Chondrocyte (in vitro differentiated cells): ENCODE measurements at regions not wholly inside any gene's neighbourhood (a gene's known extent, or its start where the extent isn't known, plus 50 kb on each side); places are given as distances from the start of the nearest gene placed in this dataset.

ENCODE experiments used
- DNase-seq: peaks from one replicate; pipeline ENCODE4 v3.0.0; 2021; ENCODE audit warnings: mixed read lengths, low spot score
- H3K27ac Mint-ChIP-seq: one replicate; pipeline ENCODE4 v1.8.0; 2021; ENCODE audit warnings: mild to moderate bottlenecking, moderate library complexity, mixed read lengths; ENCODE audit not compliant: unreplicated experiment
- H3K27me3 Mint-ChIP-seq: 2 replicates; pipeline ENCODE4 v1.8.0; 2021; ENCODE audit warnings: low read depth, mixed read lengths
- H3K36me3 Mint-ChIP-seq: 2 replicates; pipeline ENCODE4 v1.8.0; 2021; ENCODE audit warnings: low read depth, mixed read lengths
- H3K4me1 Mint-ChIP-seq: 2 replicates; pipeline ENCODE4 v1.8.0; 2021; ENCODE audit warnings: low read depth, mild to moderate bottlenecking, mixed read lengths
- H3K4me3 Mint-ChIP-seq: one replicate; pipeline ENCODE4 v1.8.0; 2021; ENCODE audit warnings: mild to moderate bottlenecking, moderate library complexity, mixed read lengths; ENCODE audit not compliant: unreplicated experiment
- H3K9me3 Mint-ChIP-seq: 2 replicates; pipeline ENCODE4 v1.8.0; 2021; ENCODE audit warnings: low read depth, mixed read lengths
- CTCF ChIP-seq: fragments of 200-600 bp; sonication (generic); IDR thresholded peaks from 2 replicates; pipeline ENCODE4 v1.5.0; 2021; ENCODE audit warnings: antibody characterized with exemption, mild to moderate bottlenecking, moderate library complexity

GRCh38 chr2:217529271-217529670, 473.5 kb downstream of the TNS1 start:
- Mint-ChIP-seq H3K27ac (no peak overlapping the region), H3K4me1 (peaks cover 19% of the 10 kb centered on the region), H3K27me3 (no peaks in the 10 kb centered on the region), H3K4me3 (no peak overlapping the region), H3K9me3 (no peaks in the 10 kb centered on the region), H3K36me3 (no peaks in the 10 kb centered on the region)
- DNase-seq, result no peak
- TF ChIP-seq CTCF, result no peak

- no peak for TF ChIP-seq CTCF
- no peaks in the 10 kb centered on the region for H3K9me3 Mint-ChIP-seq
- H3K27me3 Mint-ChIP-seq, result no peaks in the 10 kb centered on the region
- no peak overlapping the region for H3K4me3 Mint-ChIP-seq
- H3K27ac Mint-ChIP-seq, result no peak overlapping the region
- no peaks in the 10 kb centered on the region for H3K36me3 Mint-ChIP-seq
- no peak for DNase-seq
- peaks cover 19% of the 10 kb centered on the region for H3K4me1 Mint-ChIP-seq
These were observed 475.1 kb downstream of the TNS1 start for GRCh38 chr2:217527590-217528202.

GRCh38 chr2:217525076-217525475, 477.7 kb downstream of the TNS1 start:
- no peaks in the 10 kb centered on the region for H3K9me3 Mint-ChIP-seq
- no peak for TF ChIP-seq CTCF
- no peak overlapping the region for H3K4me3 Mint-ChIP-seq
- no peak overlapping the region for H3K27ac Mint-ChIP-seq
- no peaks in the 10 kb centered on the region for H3K27me3 Mint-ChIP-seq
- H3K4me1 Mint-ChIP-seq, result peaks cover 23% of the 10 kb centered on the region
- no peak for DNase-seq
- no peaks in the 10 kb centered on the region for H3K36me3 Mint-ChIP-seq

GRCh38 chr2:217523286-217523685, 479.5 kb downstream of the TNS1 start:
- H3K27ac Mint-ChIP-seq, result no peak overlapping the region
- no peaks in the 10 kb centered on the region for H3K36me3 Mint-ChIP-seq
- no peaks in the 10 kb centered on the region for H3K27me3 Mint-ChIP-seq
- H3K4me3 Mint-ChIP-seq, result no peak overlapping the region
- H3K9me3 Mint-ChIP-seq, result no peaks in the 10 kb centered on the region
- no peak for TF ChIP-seq CTCF
- H3K4me1 Mint-ChIP-seq, result peaks cover 26% of the 10 kb centered on the region
- no peak for DNase-seq

GRCh38 chr2:217521820-217522219, 481.0 kb downstream of the TNS1 start:
- Mint-ChIP-seq H3K4me1 (peaks cover 18% of the 10 kb centered on the region), H3K36me3 (peaks cover 1% of the 10 kb centered on the region), H3K9me3 (no peaks in the 10 kb centered on the region), H3K4me3 (no peak overlapping the region), H3K27ac (no peak overlapping the region), H3K27me3 (no peaks in the 10 kb centered on the region)
- no peak for TF ChIP-seq CTCF
- no peak for DNase-seq
